ENCODE measurements at regions not wholly inside any gene's neighbourhood (a gene's known extent, or its start where the extent isn't known, plus 50 kb on each side); places are given as distances from the start of the nearest gene placed in this dataset.

GRCh38 chr6:91267246-91267645 is 680.4 kb upstream of the MAP3K7 start:
- H3K27me3 ChIP-seq, result no peaks in the 10 kb centered on the region
- WGBS, 2 donors, result 68 to 90% methylated on average over 6 of the region's 6 CpGs
- DNase-seq (no peak), ATAC-seq (no peak)
- H3K4me1 ChIP-seq, result no peaks in the 10 kb centered on the region
- TF ChIP-seq POLR2A (IDR thresholded peaks at IDR 0.05), result no peak
- no peak for TF ChIP-seq CTCF (IDR thresholded peaks at IDR 0.05)
- H3K27ac ChIP-seq, result no peak overlapping the region
- intact Hi-C loops (cut with DNase I), result no loop called here
- H3K9me3 ChIP-seq, result no peaks in the 10 kb centered on the region
- no peak overlapping the region for H3K4me3 ChIP-seq
- no peaks in the 10 kb centered on the region for H3K36me3 ChIP-seq (replicated peaks in 1 of 2; ENCODE audit: insufficient read depth in 1 of 2, low read depth in 2 of 2)

GRCh38 chr6:91266156-91266555 is 679.3 kb upstream of the MAP3K7 start:
- Histone ChIP-seq H3K4me3 (no peak overlapping the region), H3K27me3 (no peaks in the 10 kb centered on the region), H3K36me3 (replicated peaks in 1 of 2; ENCODE audit: insufficient read depth in 1 of 2, low read depth in 2 of 2) (no peaks in the 10 kb centered on the region), H3K27ac (no peak overlapping the region), H3K9me3 (no peaks in the 10 kb centered on the region), H3K4me1 (no peaks in the 10 kb centered on the region)
- DNase-seq (no peak), ATAC-seq (no peak)
- TF ChIP-seq POLR2A (IDR thresholded peaks at IDR 0.05), result no peak
- intact Hi-C loops (cut with DNase I), result no loop called here

- Histone ChIP-seq H3K4me3 (no peak overlapping the region), H3K27ac (no peak overlapping the region), H3K4me1 (no peaks in the 10 kb centered on the region), H3K36me3 (replicated peaks in 1 of 2; ENCODE audit: insufficient read depth in 1 of 2, low read depth in 2 of 2) (no peaks in the 10 kb centered on the region), H3K9me3 (no peaks in the 10 kb centered on the region), H3K27me3 (no peaks in the 10 kb centered on the region)
- intact Hi-C loops (cut with DNase I), result no loop called here
- WGBS, 2 donors, result 59 to 67% methylated on average over 2 of the region's 2 CpGs
- TF ChIP-seq CTCF (IDR thresholded peaks at IDR 0.05) (no peak), POLR2A (IDR thresholded peaks at IDR 0.05) (no peak)
- DNase-seq, result no peak
- ATAC-seq, result no peak
These were observed 656.6 kb upstream of the MAP3K7 start for GRCh38 chr6:91243436-91243835.

GRCh38 chr6:91242614-91242949 is 655.7 kb upstream of the MAP3K7 start:
- 48 to 66% methylated on average over 3 of the region's 3 CpGs for WGBS, 2 donors
- Histone ChIP-seq H3K4me1 (no peaks in the 10 kb centered on the region), H3K36me3 (replicated peaks in 1 of 2; ENCODE audit: insufficient read depth in 1 of 2, low read depth in 2 of 2) (no peaks in the 10 kb centered on the region), H3K27ac (no peak overlapping the region), H3K4me3 (no peak overlapping the region), H3K27me3 (no peaks in the 10 kb centered on the region), H3K9me3 (no peaks in the 10 kb centered on the region)
- no peak for TF ChIP-seq CTCF (IDR thresholded peaks at IDR 0.05)
- TF ChIP-seq POLR2A (IDR thresholded peaks at IDR 0.05), result no peak
- intact Hi-C loops (cut with DNase I), result no loop called here
- ATAC-seq (no peak), DNase-seq (no peak)

- Histone ChIP-seq H3K4me1 (no peaks in the 10 kb centered on the region), H3K4me3 (no peak overlapping the region), H3K9me3 (no peaks in the 10 kb centered on the region), H3K27me3 (no peaks in the 10 kb centered on the region), H3K36me3 (replicated peaks in 1 of 2; ENCODE audit: insufficient read depth in 1 of 2, low read depth in 2 of 2) (no peaks in the 10 kb centered on the region), H3K27ac (no peak overlapping the region)
- TF ChIP-seq CTCF (IDR thresholded peaks at IDR 0.05) (no peak), POLR2A (IDR thresholded peaks at IDR 0.05) (no peak)
- intact Hi-C loops (cut with DNase I), result no loop called here
- 42 to 45% methylated on average over 6 of the region's 6 CpGs for WGBS, 2 donors
- no peak for ATAC-seq
- no peak for DNase-seq
These were observed 655.2 kb upstream of the MAP3K7 start for GRCh38 chr6:91241946-91242613.

Data from body of pancreas (tissue), 4 donors.